Fibroblast of skin of right quadriceps (primary cell): ENCODE measurements at regions not wholly inside any gene's neighbourhood (a gene's known extent, or its start where the extent isn't known, plus 50 kb on each side); places are given as distances from the start of the nearest gene placed in this dataset.

Experiments used
- DNase-seq: peaks from one replicate; pipeline ENCODE4 v3.0.0-alpha.2; 2013

DNA sequence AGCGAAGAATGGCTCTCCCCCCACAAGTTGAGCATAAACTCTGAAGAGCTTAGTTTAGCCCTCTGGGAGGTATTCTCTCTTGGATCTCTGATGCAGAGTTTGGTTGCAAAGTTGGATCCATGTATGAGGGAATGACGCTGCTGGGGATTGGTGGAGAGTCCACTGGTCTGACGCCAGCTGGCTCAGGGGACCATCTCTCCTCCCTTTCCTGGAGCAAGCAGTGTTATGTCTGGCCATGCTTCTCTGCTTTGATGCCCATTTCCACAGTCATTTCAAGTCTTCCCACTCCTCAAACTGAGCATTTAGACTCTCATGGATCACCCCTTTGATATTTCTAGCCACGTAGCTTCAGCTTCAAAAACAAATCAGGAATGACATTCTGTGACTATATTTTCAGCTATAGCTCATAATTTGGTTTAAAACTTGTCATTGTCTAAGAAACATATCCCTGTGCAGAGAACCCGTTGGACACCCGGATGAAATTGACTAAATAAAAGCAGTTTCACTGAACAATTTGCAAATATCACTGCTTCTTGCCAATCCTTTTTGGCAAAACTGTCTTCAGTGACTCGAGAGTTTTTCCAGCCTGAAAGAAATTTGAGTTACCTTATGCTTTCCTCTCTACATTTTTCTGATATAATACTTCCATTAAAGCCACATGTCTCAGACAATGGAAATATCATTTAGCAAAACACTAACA is 193.4 kb upstream of the CDH11 start:
- DNase-seq = peak; percentile 47

- peak; percentile 87 for DNase-seq
Measured at GRCh38 chr16:65314627-65315008, 192.8 kb upstream of the CDH11 start.

GRCh38 chr16:65313936-65314626 is 192.2 kb upstream of the CDH11 start:
- DNase-seq = peak; percentile 58

GRCh38 chr16:65312795-65313194 is 190.9 kb upstream of the CDH11 start:
- peak; percentile 89 for DNase-seq

DNA sequence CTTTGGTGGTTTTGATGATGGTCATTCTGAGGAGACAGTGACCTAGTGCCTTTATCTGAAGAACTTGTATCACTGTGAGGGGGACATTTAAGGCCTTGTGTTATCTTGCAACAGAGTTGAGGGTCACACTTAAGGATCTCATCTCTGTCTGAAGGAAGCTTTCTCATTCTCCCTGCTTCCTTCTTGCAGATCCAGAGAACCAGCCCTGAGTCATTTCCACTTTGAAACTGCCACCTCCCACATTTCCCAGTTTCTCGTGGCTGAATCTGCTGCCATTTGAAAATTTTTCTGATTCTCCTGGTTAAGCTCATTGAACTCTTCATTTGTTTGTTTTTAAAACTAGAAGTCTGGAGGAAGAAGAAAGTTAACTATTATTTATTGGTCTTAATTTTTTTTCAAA is 190.2 kb upstream of the CDH11 start:
- peak; percentile 63 for DNase-seq

DNA sequence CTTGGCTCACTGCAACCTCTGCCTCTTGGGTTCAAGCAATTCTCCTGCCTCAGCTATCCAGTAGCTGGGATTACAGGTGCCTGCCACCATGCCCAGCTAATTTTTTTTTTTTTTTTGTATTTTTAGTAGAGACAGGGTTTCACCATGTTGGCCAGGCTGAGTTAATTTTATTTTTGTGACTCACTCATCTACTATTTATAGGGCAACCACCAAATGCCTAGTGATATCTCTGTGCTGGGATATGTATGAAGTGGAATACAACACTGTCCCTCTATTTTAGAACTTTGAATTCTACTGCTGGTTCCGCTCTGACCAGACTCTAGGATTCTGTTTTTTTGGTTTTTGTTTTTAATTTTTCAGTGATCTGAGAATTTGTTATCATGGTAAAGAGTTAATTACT is 188.6 kb upstream of the CDH11 start:
- peak; percentile 61 for DNase-seq

DNA sequence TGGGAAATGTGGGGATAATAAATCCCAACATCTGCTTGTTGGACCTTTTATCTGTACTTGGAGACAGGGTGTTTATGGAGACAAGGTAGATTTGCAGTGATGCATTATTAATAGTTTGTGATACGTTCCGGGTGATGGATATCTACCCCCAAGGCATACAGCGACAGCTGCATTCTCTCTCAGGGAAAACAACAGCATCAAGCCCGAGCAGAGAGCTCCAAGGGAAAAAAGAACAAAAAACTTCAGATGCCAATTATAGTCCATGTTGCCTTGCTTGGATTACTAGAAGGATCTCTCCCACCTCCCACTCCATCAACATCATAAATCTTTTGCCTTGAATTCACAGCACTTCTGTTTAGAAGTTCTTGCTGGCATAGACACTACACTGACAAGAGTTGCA is 187.5 kb upstream of the CDH11 start:
- DNase-seq = no peak

GRCh38 chr16:65308506-65308905 is 186.6 kb upstream of the CDH11 start:
- DNase-seq = no peak

- DNase-seq = no peak
Measured at GRCh38 chr16:65307286-65307685, 185.4 kb upstream of the CDH11 start.

- DNase-seq = no peak
Measured at GRCh38 chr16:65306722-65307121, 184.9 kb upstream of the CDH11 start.

DNA sequence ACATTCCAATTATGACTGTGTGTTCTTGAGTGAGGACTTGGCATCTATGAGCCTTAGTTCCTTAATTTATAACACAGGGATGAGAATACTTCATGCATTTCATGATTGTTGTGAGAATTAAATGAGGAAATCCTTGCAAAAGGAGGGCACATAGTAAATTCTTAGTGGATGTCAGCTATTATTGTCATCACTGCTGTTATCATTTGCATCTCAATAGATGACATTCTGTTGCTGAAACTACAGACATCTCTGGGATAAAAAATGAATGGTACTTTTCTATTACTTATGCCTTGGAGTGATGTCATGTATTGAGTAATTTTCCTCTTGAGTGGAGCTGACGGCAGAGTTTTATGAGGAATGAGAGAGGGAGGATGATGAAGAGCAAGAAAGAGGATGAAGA is 184.4 kb upstream of the CDH11 start:
- peak; percentile 64 for DNase-seq

DNA sequence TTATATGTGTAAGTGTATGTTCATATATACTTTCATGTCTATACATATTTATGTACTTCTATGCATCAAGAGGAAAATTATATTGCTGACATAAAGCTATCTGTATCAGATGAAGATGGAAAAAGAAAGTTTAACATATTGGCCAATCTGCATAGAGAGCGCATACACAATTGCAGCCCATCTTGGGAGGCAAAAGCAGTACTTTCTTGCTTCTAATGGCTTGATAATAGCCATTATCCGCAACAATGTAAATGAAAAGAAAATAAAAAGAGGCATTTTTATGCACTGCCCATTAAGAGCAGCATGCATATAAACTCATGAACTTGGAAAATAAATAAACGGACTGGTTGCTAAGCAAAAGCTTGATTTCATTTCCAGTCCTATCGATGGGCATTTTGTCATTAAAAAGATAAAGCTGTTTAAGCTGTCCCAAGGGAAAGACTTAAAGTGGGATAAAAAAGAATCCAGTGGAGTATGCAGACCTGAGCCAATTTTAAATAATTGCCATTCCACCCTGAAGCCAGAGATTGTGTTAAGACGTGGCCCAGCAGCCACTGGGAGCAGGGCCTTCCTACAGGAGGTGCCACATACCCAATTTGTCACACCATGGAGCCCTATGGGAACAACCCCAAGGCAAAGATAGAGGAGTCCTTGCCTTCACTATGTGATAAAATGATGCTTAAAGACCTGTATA is 183.6 kb upstream of the CDH11 start:
- no peak for DNase-seq

DNA sequence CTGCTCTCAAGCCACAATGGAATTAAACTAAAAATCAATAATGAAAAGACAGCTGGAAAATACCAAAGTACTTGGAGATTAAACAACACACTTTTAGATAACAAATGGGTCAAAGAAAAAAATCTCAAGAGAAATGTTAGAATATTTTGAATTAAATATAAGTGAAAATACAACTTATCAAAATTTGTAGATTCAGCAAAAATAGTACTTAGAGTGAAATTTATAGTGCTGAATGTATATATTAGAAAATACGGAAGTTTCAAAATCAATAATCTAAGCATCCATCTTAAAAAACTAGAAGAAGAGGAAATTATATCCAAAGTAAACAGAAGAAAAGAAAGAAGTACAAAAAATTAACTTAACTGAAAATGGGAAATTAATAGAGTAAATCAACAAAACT is 179.2 kb upstream of the CDH11 start:
- no peak for DNase-seq

DNA sequence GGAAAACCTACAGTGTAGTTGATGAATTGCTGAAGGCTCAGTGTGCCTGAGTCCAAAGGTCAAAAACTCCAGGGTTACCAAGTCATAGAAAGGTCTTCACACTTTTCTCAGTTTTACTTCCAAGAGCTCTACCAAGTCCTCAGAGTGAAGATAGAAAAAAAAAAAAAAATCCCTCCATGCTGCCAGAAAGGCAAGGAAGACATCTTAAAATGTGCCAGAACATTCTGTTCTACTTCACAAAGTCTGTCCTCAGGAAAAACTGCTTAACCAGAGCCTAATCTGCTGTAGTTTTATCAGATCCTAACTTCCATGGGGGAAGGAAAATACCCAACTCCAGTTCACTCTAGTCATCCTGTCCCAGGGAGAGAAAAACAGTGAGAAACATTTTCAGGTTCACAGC is 175.6 kb upstream of the CDH11 start:
- no peak for DNase-seq

- DNase-seq = no peak
Measured at GRCh38 chr16:65295527-65295926, 173.7 kb upstream of the CDH11 start.

GRCh38 chr16:65294708-65295107 is 172.8 kb upstream of the CDH11 start:
- no peak for DNase-seq

GRCh38 chr16:65294165-65294564 is 172.3 kb upstream of the CDH11 start:
- DNase-seq = no peak

- no peak for DNase-seq
Measured at GRCh38 chr16:65289022-65289421, 167.2 kb upstream of the CDH11 start.

GRCh38 chr16:65287307-65287706 is 165.4 kb upstream of the CDH11 start:
- no peak for DNase-seq

GRCh38 chr16:65285128-65286048 is 163.5 kb upstream of the CDH11 start:
- DNase-seq = no peak

- peak; percentile 41 for DNase-seq
Measured at GRCh38 chr16:65284626-65285025, 162.8 kb upstream of the CDH11 start.

GRCh38 chr16:65283181-65283651 is 161.4 kb upstream of the CDH11 start:
- DNase-seq = no peak

DNA sequence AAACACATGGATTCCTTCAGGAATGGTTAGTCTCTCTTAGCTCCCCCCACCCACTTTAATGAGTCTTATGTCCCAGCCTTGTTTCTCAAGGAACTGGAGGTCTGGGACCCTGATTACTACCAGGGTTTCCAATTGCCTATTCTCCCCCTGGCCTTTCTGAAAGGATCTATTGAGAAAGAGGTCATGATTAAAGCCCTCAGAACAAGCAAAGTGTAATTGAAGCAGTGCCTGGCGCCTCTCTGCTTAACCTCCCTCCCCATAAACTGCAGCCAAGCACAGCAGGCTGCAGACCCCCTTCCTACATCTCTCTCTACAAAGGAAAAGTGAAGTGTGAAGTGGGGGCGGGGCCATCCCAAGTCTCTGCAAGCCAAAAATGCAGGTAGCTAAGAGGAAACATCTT is 159.7 kb upstream of the CDH11 start:
- DNase-seq = no peak
